HG02623 (cell line): ENCODE measurements at regions not wholly inside any gene's neighbourhood (a gene's known extent, or its start where the extent isn't known, plus 50 kb on each side); places are given as distances from the start of the nearest gene placed in this dataset.

Experiments
- ATAC-seq: cut with Tn5 transposase; IDR thresholded peaks from one replicate; pipeline ENCODE4 v1.9.1; 2021; ENCODE audit warnings: moderate library complexity; ENCODE audit not compliant: unreplicated experiment

- ATAC-seq, result no peak
Measured at GRCh38 chr3:117893001-117893400, 1141.6 kb downstream of the IGSF11 start.

GRCh38 chr3:117893638-117894037, 1141.0 kb downstream of the IGSF11 start:
- ATAC-seq, result no peak

- peak; percentile 47 for ATAC-seq
Measured at GRCh38 chr3:117898722-117899522, 1135.7 kb downstream of the IGSF11 start.

- no peak for ATAC-seq
Measured at GRCh38 chr3:117903226-117903625, 1131.4 kb downstream of the IGSF11 start.

GRCh38 chr3:117910820-117911521, 1123.7 kb downstream of the IGSF11 start:
- no peak for ATAC-seq

- no peak for ATAC-seq
Measured at GRCh38 chr3:117912352-117912751, 1122.3 kb downstream of the IGSF11 start.

- no peak for ATAC-seq
Measured at GRCh38 chr3:117914540-117915100, 1120.0 kb downstream of the IGSF11 start.

GRCh38 chr3:117916839-117917238, 1117.8 kb downstream of the IGSF11 start:
- no peak for ATAC-seq

GRCh38 chr3:117919621-117920020, 1115.0 kb downstream of the IGSF11 start:
- no peak for ATAC-seq

- no peak for ATAC-seq
Measured at GRCh38 chr3:117920253-117920898, 1114.3 kb downstream of the IGSF11 start.

GRCh38 chr3:117921411-117921810, 1113.2 kb downstream of the IGSF11 start:
- ATAC-seq, result no peak

GRCh38 chr3:117922039-117922438, 1112.6 kb downstream of the IGSF11 start:
- no peak for ATAC-seq

- ATAC-seq, result no peak
Measured at GRCh38 chr3:117926819-117927218, 1107.8 kb downstream of the IGSF11 start.

- no peak for ATAC-seq
Measured at GRCh38 chr3:117927825-117928224, 1106.8 kb downstream of the IGSF11 start.

- no peak for ATAC-seq
Measured at GRCh38 chr3:117928836-117929235, 1105.8 kb downstream of the IGSF11 start.

GRCh38 chr3:117932441-117932840, 1102.2 kb downstream of the IGSF11 start:
- no peak for ATAC-seq

GRCh38 chr3:117936159-117936558, 1098.5 kb downstream of the IGSF11 start:
- ATAC-seq, result no peak

GRCh38 chr3:117938974-117939373, 1095.7 kb downstream of the IGSF11 start:
- no peak for ATAC-seq

- no peak for ATAC-seq
Measured at GRCh38 chr3:117939425-117940027, 1095.1 kb downstream of the IGSF11 start.

- ATAC-seq, result no peak
Measured at GRCh38 chr3:117941015-117941414, 1093.6 kb downstream of the IGSF11 start.

GRCh38 chr3:117941756-117942155, 1092.9 kb downstream of the IGSF11 start:
- ATAC-seq, result no peak
